DND-41 (cell line): ENCODE measurements at regions not wholly inside any gene's neighbourhood (a gene's known extent, or its start where the extent isn't known, plus 50 kb on each side); places are given as distances from the start of the nearest gene placed in this dataset.

Experiments used
- ATAC-seq: fragments of 200-7000 bp; cut with Tn5 transposase; 3 replicates; pipeline ENCODE4 v1.9.1; 2021; ENCODE audit warnings: low read depth; ENCODE audit not compliant: insufficient read depth
- DNase-seq: peaks from one replicate; pipeline ENCODE4 v3.0.0-alpha.2; 2020
- H2AFZ ChIP-seq: 2 replicates; pipeline ENCODE4 v1.6.0; 2012; ENCODE audit warnings: low read depth, low read length
- H3K27ac ChIP-seq: 2 replicates; pipeline ENCODE4 v1.5.1; 2012; ENCODE audit warnings: low read length, inconsistent platforms
- H3K27me3 ChIP-seq: fragments of 200-600 bp; sonication (generic); 2 replicates; pipeline ENCODE4 v1.6.0; 2012; ENCODE audit warnings: low read length, mild to moderate bottlenecking, inconsistent platforms; ENCODE audit not compliant: insufficient read depth, poor library complexity
- H3K36me3 ChIP-seq: 2 replicates; pipeline ENCODE4 v1.5.1; 2012; ENCODE audit warnings: low read length, inconsistent platforms; ENCODE audit not compliant: insufficient read depth
- H3K4me1 ChIP-seq: 2 replicates; pipeline ENCODE4 v1.5.1; 2012; ENCODE audit warnings: mild to moderate bottlenecking, low read length; ENCODE audit not compliant: insufficient read depth
- H3K4me2 ChIP-seq: 2 replicates; pipeline ENCODE4 v1.6.0; 2012; ENCODE audit warnings: mild to moderate bottlenecking, moderate library complexity, low read length, inconsistent platforms; ENCODE audit not compliant: insufficient read depth
- H3K4me3 ChIP-seq, 2 experiments: fragments of 200-600 bp in 1 of 2; shearing (Covaris generic) in 1 of 2; 2 replicates each; pipeline ENCODE4 v1.5.1; 2012 to 2016; ENCODE audit warnings: inconsistent platforms in 2 of 2, low read length in 2 of 2, mild to moderate bottlenecking in 2 of 2, low read depth in 1 of 2, moderate library complexity in 1 of 2
- H3K79me2 ChIP-seq: 2 replicates; pipeline ENCODE4 v1.6.0; 2012; ENCODE audit warnings: low read length, inconsistent platforms; ENCODE audit not compliant: insufficient read depth
- H3K9ac ChIP-seq: 2 replicates; pipeline ENCODE4 v1.6.0; 2012; ENCODE audit warnings: low read depth, mild to moderate bottlenecking, inconsistent platforms, low read length, moderate library complexity
- H3K9me3 ChIP-seq: 2 replicates; pipeline ENCODE4 v1.5.1; 2012; ENCODE audit warnings: low read length, moderate library complexity, mild to moderate bottlenecking, inconsistent platforms; ENCODE audit not compliant: insufficient read depth, severe bottlenecking
- H4K20me1 ChIP-seq: 2 replicates; pipeline ENCODE4 v1.6.0; 2012; ENCODE audit warnings: low read length; ENCODE audit not compliant: insufficient read depth
- CTCF ChIP-seq: IDR thresholded peaks from 2 replicates; pipeline ENCODE4 v1.5.1; 2012; ENCODE audit warnings: borderline replicate concordance, low read length, moderate library complexity, mild to moderate bottlenecking; ENCODE audit not compliant: poor library complexity, severe bottlenecking; ENCODE audit errors: extremely low read depth
- EZH2 ChIP-seq: IDR thresholded peaks from 3 replicates; pipeline ENCODE4 v1.6.1; 2012; ENCODE audit warnings: borderline replicate concordance, low read depth, mild to moderate bottlenecking, moderate library complexity, low read length, inconsistent platforms; ENCODE audit not compliant: severe bottlenecking

GRCh38 chr21:17428980-17429379 is 83.9 kb upstream of the CXADR start:
- H3K9ac ChIP-seq: no peak overlapping the region
- TF ChIP-seq EZH2: no peak
- no peak for TF ChIP-seq CTCF
- H3K4me3 ChIP-seq: no peak overlapping the region
- H3K36me3 ChIP-seq: no peaks in the 10 kb centered on the region
- H3K4me1 ChIP-seq: no peaks in the 10 kb centered on the region
- no peak overlapping the region for H3K4me2 ChIP-seq
- ATAC-seq (no peak), DNase-seq (no peak)
- no peak overlapping the region for H3K27ac ChIP-seq
- H3K27me3 ChIP-seq: no peaks in the 10 kb centered on the region
- no peaks in the 10 kb centered on the region for H3K79me2 ChIP-seq
- no peaks in the 10 kb centered on the region for H3K9me3 ChIP-seq
- H2AFZ ChIP-seq: no peak overlapping the region
- H4K20me1 ChIP-seq: no peaks in the 10 kb centered on the region

GRCh38 chr21:17429936-17430335 is 82.9 kb upstream of the CXADR start:
- H2AFZ ChIP-seq: no peak overlapping the region
- TF ChIP-seq CTCF: no peak
- no peak for TF ChIP-seq EZH2
- H3K27ac ChIP-seq: no peak overlapping the region
- no peaks in the 10 kb centered on the region for H3K36me3 ChIP-seq
- no peaks in the 10 kb centered on the region for H3K4me1 ChIP-seq
- no peaks in the 10 kb centered on the region for H3K9me3 ChIP-seq
- no peaks in the 10 kb centered on the region for H3K79me2 ChIP-seq
- no peaks in the 10 kb centered on the region for H4K20me1 ChIP-seq
- no peaks in the 10 kb centered on the region for H3K27me3 ChIP-seq
- no peak for ATAC-seq
- no peak overlapping the region for H3K9ac ChIP-seq
- H3K4me3 ChIP-seq: no peak overlapping the region
- DNase-seq: no peak
- no peak overlapping the region for H3K4me2 ChIP-seq

- ATAC-seq: no peak
- H3K27ac ChIP-seq: no peak overlapping the region
- no peaks in the 10 kb centered on the region for H3K36me3 ChIP-seq
- H4K20me1 ChIP-seq: no peaks in the 10 kb centered on the region
- H2AFZ ChIP-seq: no peak overlapping the region
- H3K4me2 ChIP-seq: no peak overlapping the region
- H3K4me3 ChIP-seq: no peak overlapping the region
- no peaks in the 10 kb centered on the region for H3K9me3 ChIP-seq
- no peak for DNase-seq
- H3K27me3 ChIP-seq: no peaks in the 10 kb centered on the region
- H3K79me2 ChIP-seq: no peaks in the 10 kb centered on the region
- H3K4me1 ChIP-seq: no peaks in the 10 kb centered on the region
- TF ChIP-seq CTCF (no peak), EZH2 (no peak)
- H3K9ac ChIP-seq: no peak overlapping the region
Measured at GRCh38 chr21:17432732-17433057, 80.1 kb upstream of the CXADR start.

GRCh38 chr21:17433730-17434129 is 79.1 kb upstream of the CXADR start:
- TF ChIP-seq CTCF (no peak), EZH2 (no peak)
- no peak overlapping the region for H3K4me3 ChIP-seq
- no peak overlapping the region for H2AFZ ChIP-seq
- no peaks in the 10 kb centered on the region for H3K4me1 ChIP-seq
- H3K9ac ChIP-seq: no peak overlapping the region
- DNase-seq (no peak), ATAC-seq (no peak)
- no peak overlapping the region for H3K27ac ChIP-seq
- no peak overlapping the region for H3K4me2 ChIP-seq
- H3K9me3 ChIP-seq: no peaks in the 10 kb centered on the region
- no peaks in the 10 kb centered on the region for H4K20me1 ChIP-seq
- H3K27me3 ChIP-seq: no peaks in the 10 kb centered on the region
- no peaks in the 10 kb centered on the region for H3K36me3 ChIP-seq
- no peaks in the 10 kb centered on the region for H3K79me2 ChIP-seq
